Naive B cell (primary cell): ENCODE measurements at regions not wholly inside any gene's neighbourhood (a gene's known extent, or its start where the extent isn't known, plus 50 kb on each side); places are given as distances from the start of the nearest gene placed in this dataset.

ENCODE experiments used
- ATAC-seq, 2 donors: fragments of 150-1000 bp; cut with Tn5 transposase; 2 replicates each; pipeline ENCODE4 v1.10.0; 2021; ENCODE audit warnings: low read depth in 2 of 2, mild to moderate bottlenecking in 2 of 2, moderate library complexity in 2 of 2
- DNase-seq: peaks from one replicate; pipeline ENCODE4 v3.0.0; 2022
- H3K27ac Mint-ChIP-seq, 6 donors: one replicate each; pipeline ENCODE4 v1.8.0; 2020 to 2022; ENCODE audit warnings: mild to moderate bottlenecking in 6 of 6, mixed read lengths in 6 of 6, moderate library complexity in 5 of 6, inconsistent platforms in 2 of 6
- H3K27me3 Mint-ChIP-seq, 3 donors: one replicate each; pipeline ENCODE4 v1.8.0; 2021 to 2022; ENCODE audit warnings: mixed read lengths in 3 of 3, mild to moderate bottlenecking in 1 of 3
- H3K36me3 Mint-ChIP-seq, 2 donors: one replicate each; pipeline ENCODE4 v1.8.0; 2020 to 2022; ENCODE audit warnings: mixed read lengths in 2 of 2, inconsistent platforms in 1 of 2, mild to moderate bottlenecking in 1 of 2
- H3K4me1 Mint-ChIP-seq, 3 donors: one replicate each; pipeline ENCODE4 v1.8.0; 2020 to 2022; ENCODE audit warnings: mixed read lengths in 3 of 3, inconsistent platforms in 1 of 3, mild to moderate bottlenecking in 1 of 3, moderate library complexity in 1 of 3
- H3K4me3 Mint-ChIP-seq, 8 donors: one replicate each; pipeline ENCODE4 v1.8.0; 2020 to 2022; ENCODE audit warnings: mild to moderate bottlenecking in 8 of 8, mixed read lengths in 8 of 8, moderate library complexity in 8 of 8, inconsistent platforms in 2 of 8
- H3K9me3 Mint-ChIP-seq, 7 donors: one replicate each; pipeline ENCODE4 v1.8.0; 2020 to 2022; ENCODE audit warnings: mixed read lengths in 7 of 7, mild to moderate bottlenecking in 5 of 7, inconsistent platforms in 2 of 7, moderate library complexity in 1 of 7

DNA sequence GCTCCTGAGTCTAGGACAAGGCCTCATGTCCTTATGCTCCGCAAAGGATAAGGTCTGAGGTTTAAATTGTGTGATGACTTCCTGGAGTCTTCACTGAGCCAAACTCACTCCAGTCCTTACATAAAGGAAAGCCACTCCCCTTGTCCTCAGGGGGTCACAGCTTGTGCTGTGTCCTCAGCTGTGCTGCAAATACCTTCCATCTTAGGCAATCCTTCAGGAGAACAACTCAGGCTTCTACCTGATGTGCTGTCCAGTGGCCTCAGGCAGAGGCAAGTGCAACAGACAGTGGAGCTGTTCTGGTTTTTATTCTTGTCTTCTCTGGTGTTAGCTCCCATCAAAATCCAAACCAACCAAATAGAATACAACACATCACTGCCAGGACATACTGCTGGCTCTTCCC, 151.5 kb downstream of the TAF11L14 start:
- H3K27ac Mint-ChIP-seq, result no peak overlapping the region
- H3K27me3 Mint-ChIP-seq, result peaks cover 0 to 6% (median 4%) of the 10 kb centered on the region in 3 donors
- ATAC-seq (no peak), DNase-seq (no peak)
- no peak overlapping the region for H3K4me3 Mint-ChIP-seq
- H3K9me3 Mint-ChIP-seq, result no peaks in the 10 kb centered on the region
- no peaks in the 10 kb centered on the region for H3K36me3 Mint-ChIP-seq
- no peaks in the 10 kb centered on the region for H3K4me1 Mint-ChIP-seq

DNA sequence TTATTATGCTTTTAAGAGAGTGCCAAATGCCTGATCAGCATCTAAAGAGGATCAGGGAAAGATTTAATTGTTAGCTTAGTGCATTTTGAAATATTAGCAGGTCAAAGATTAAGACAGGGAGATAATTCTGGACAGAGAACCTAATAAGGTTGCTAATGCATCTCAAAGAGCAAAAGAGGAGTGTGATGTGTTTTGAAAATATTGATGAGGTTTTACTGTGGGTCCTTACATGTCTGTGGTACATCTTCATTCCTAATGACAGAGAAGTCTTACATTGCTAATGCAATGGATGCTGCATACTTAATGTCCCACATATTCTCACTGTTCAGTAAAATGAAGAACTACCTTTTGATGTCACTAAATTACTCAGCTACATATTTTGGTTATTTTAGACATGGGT, 154.1 kb downstream of the TAF11L14 start:
- H3K4me1 Mint-ChIP-seq, result no peaks in the 10 kb centered on the region
- H3K27ac Mint-ChIP-seq, result no peak overlapping the region
- H3K27me3 Mint-ChIP-seq, result peaks cover 0 to 6% (median 4%) of the 10 kb centered on the region in 3 donors
- DNase-seq (no peak), ATAC-seq (no peak)
- no peaks in the 10 kb centered on the region for H3K36me3 Mint-ChIP-seq
- peaks cover 0 to 4% (median 0%) of the 10 kb centered on the region in 7 donors for H3K9me3 Mint-ChIP-seq
- H3K4me3 Mint-ChIP-seq, result no peak overlapping the region

DNA sequence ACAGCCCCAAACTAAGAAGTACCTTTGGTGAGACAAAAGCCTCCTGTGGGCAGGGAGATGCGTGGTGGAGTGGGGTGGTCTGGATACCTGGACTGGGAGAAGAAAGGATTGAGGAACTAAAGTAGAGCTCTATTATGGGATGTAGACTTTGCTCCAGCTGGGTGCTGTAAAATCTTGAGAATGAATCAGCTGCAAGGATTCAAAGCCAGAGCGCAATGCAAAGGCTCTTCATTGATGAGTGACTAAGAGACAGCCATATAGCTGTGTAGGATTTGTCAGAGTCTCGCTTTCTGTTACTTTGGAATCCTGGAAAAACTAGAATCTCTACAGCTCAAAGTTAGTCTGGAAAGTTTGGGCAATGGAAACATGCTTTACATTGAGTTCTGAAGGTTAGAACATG, 159.9 kb downstream of the TAF11L14 start:
- no peak for ATAC-seq
- Mint-ChIP-seq H3K27ac (no peak overlapping the region), H3K4me1 (peaks cover 0 to 7% (median 0%) of the 10 kb centered on the region in 3 donors), H3K9me3 (peaks cover 0 to 4% (median 0%) of the 10 kb centered on the region in 7 donors), H3K4me3 (no peak overlapping the region), H3K36me3 (no peaks in the 10 kb centered on the region), H3K27me3 (no peaks in the 10 kb centered on the region)
- no peak for DNase-seq

DNA sequence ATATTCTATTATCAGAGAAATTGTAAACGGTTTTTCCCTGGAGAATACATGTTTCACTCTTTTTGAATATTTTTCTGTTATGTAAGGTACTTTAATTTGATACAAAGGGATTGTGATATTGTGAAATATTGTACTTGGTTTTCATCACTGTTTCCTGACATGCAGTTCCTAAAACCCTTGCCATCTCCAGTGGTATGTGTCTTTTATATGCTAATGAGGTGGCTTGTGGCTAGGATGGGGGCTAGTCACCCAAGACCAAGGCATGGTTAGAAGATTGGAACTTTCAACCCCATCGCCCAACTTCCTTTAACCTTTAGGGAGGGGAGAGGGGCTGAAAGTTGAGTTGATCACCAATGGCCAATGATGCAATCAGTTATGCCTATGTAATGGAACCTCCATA, 160.6 kb downstream of the TAF11L14 start:
- Mint-ChIP-seq H3K9me3 (peaks cover 0 to 4% (median 0%) of the 10 kb centered on the region in 7 donors), H3K27me3 (no peaks in the 10 kb centered on the region), H3K36me3 (no peaks in the 10 kb centered on the region), H3K4me1 (peaks cover 0 to 7% (median 0%) of the 10 kb centered on the region in 3 donors), H3K4me3 (no peak overlapping the region), H3K27ac (no peak overlapping the region)
- no peak for DNase-seq
- ATAC-seq, result no peak

DNA sequence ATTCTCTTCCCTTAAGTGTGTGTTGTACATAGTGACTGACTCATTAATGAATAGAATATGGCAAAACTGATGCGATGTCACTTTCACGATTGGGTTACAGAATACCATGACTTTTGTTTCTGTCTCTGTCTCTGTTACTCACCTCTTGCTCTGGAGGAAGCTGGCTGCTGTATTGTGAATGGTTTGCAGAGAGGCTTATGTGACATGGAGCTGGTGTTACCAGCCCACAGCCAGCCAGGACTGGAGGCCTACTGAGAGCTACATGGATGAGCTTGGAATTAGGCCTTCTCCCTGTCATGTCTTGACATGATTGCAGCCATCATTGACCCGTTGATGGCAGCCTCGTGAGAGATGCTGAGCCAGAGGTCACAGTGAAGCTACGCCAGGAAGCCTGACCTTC, 161.9 kb downstream of the TAF11L14 start:
- H3K27me3 Mint-ChIP-seq, result no peaks in the 10 kb centered on the region
- H3K27ac Mint-ChIP-seq, result no peak overlapping the region
- H3K36me3 Mint-ChIP-seq, result no peaks in the 10 kb centered on the region
- ATAC-seq (no peak), DNase-seq (no peak)
- H3K9me3 Mint-ChIP-seq, result peaks cover 0 to 4% (median 0%) of the 10 kb centered on the region in 7 donors
- H3K4me1 Mint-ChIP-seq, result peaks cover 0 to 7% (median 0%) of the 10 kb centered on the region in 3 donors
- H3K4me3 Mint-ChIP-seq, result no peak overlapping the region

DNA sequence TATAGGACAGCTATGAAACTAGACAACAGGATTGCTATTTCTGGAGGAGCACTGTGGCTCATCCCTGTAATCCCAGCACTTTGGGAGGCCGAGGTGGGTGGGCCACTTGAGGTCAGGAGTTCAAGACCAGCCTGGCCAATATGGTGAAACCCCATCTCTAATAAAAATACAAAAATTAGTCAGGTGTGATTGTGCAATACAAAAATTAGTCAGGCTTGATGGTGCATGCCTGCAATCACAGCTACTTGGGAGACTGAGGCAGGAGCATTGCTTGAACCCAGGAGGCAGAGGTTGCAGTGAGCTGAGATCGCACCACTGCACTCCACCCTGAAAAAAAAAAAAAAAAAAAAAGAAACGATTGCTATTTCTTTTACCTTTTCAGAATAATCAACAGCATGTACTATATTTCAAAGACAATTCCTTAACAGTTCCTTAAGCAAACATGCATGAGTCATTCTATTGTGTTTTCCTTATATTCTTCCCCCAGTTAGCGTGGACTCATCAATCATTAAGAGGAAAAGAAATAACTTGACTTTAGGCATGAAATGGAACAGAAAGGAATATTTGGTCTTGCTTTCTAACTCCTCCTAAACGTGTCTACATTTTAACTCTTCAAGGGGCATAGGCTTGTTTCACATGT, 162.6 kb downstream of the TAF11L14 start:
- Mint-ChIP-seq H3K36me3 (no peaks in the 10 kb centered on the region), H3K27ac (no peak overlapping the region), H3K4me3 (no peak overlapping the region), H3K4me1 (peaks cover 0 to 7% (median 0%) of the 10 kb centered on the region in 3 donors), H3K27me3 (no peaks in the 10 kb centered on the region), H3K9me3 (peaks cover 0 to 3% (median 0%) of the 10 kb centered on the region in 7 donors)
- DNase-seq (no peak), ATAC-seq (no peak)

DNA sequence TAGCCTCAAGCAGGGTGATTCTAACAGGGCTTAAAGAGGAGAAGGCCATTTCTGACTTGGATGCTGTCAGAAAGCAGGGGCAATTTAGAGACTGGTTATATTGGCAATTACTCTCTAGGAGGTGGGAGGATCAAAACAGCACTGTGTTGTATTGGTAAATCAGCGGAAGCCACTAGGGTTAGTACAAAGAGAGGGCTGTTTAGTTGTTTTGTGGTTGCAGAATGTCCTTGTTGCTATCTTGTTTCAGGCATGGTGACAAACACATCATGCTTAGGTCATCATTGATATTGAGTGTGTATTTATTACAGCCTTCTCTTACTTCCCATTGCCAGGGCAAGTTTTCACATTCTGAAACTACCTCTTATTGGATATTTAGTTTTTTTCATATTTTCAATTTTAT, 165.3 kb downstream of the TAF11L14 start:
- H3K4me3 Mint-ChIP-seq, result no peak overlapping the region
- H3K27me3 Mint-ChIP-seq, result no peaks in the 10 kb centered on the region
- H3K4me1 Mint-ChIP-seq, result peaks cover 0 to 2% (median 0%) of the 10 kb centered on the region in 3 donors
- no peaks in the 10 kb centered on the region for H3K36me3 Mint-ChIP-seq
- DNase-seq (no peak), ATAC-seq (no peak)
- H3K27ac Mint-ChIP-seq, result no peak overlapping the region
- H3K9me3 Mint-ChIP-seq, result no peaks in the 10 kb centered on the region

DNA sequence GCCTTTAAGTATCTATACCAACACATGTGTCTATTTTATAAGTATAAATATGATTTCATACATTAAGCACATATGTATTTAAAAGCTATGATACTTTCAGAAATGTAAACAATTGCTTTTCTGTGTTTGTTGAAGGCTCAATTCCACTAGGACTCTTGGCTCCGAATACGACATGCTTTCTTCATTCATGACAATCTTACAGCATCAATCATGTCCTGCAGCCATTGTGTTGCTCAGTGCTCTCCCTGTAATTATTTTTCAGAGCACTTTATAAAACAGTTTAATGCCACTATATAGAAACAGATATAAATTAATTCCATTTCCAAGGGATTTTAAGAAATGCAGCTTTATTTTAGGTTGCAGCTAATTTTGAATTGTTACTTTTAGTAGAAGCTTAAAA, 167.3 kb downstream of the TAF11L14 start:
- ATAC-seq, result no peak
- DNase-seq, result no peak
- no peak overlapping the region for H3K4me3 Mint-ChIP-seq
- H3K36me3 Mint-ChIP-seq, result no peaks in the 10 kb centered on the region
- no peak overlapping the region for H3K27ac Mint-ChIP-seq
- no peaks in the 10 kb centered on the region for H3K27me3 Mint-ChIP-seq
- peaks cover 0 to 5% (median 2%) of the 10 kb centered on the region in 3 donors for H3K4me1 Mint-ChIP-seq
- H3K9me3 Mint-ChIP-seq, result no peaks in the 10 kb centered on the region

DNA sequence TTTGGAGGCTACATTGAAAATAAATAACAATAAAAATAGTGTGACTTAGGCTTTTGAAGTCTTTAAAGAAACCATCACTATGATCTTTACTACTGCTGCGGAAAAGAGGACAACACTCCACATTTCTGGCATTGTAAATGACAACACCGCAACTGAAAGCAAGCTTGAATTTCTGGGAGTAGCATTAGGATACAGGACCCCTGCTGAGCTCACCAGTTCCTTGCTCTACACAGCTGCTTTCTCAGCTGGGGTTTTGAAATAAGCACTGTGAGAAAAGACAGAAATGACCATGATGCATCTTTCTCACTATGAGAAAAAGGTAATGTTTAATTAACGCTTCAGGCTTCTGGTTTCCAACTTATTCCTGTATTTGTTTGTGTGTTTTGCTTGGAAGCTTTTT, 168.0 kb downstream of the TAF11L14 start:
- H3K9me3 Mint-ChIP-seq, result no peaks in the 10 kb centered on the region
- no peaks in the 10 kb centered on the region for H3K27me3 Mint-ChIP-seq
- no peak overlapping the region for H3K27ac Mint-ChIP-seq
- no peak for ATAC-seq
- no peak overlapping the region for H3K4me3 Mint-ChIP-seq
- no peak for DNase-seq
- H3K36me3 Mint-ChIP-seq, result no peaks in the 10 kb centered on the region
- H3K4me1 Mint-ChIP-seq, result peaks cover 0 to 5% (median 2%) of the 10 kb centered on the region in 3 donors

DNA sequence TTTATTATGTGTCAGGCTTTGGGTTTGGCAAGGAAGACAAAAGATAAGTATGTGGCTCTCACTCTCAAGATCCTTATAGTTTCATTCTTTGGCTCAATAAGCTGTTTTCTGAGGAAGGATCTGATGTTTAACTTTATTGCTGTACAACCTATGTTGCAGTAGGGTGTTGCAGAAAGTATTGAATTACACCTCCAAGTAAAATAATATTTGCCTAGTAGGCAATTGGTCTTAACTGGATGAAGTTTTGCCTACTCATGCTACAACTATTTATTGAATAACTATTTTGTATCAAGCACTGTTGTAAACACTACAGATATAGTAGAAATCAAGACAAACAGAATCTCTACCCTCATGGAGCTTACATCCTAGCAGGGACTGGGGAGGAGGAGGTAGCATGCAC, 169.7 kb downstream of the TAF11L14 start:
- DNase-seq, result no peak
- peaks cover 0 to 5% (median 2%) of the 10 kb centered on the region in 3 donors for H3K4me1 Mint-ChIP-seq
- no peaks in the 10 kb centered on the region for H3K36me3 Mint-ChIP-seq
- no peaks in the 10 kb centered on the region for H3K27me3 Mint-ChIP-seq
- H3K4me3 Mint-ChIP-seq, result no peak overlapping the region
- H3K27ac Mint-ChIP-seq, result no peak overlapping the region
- no peaks in the 10 kb centered on the region for H3K9me3 Mint-ChIP-seq
- no peak for ATAC-seq

DNA sequence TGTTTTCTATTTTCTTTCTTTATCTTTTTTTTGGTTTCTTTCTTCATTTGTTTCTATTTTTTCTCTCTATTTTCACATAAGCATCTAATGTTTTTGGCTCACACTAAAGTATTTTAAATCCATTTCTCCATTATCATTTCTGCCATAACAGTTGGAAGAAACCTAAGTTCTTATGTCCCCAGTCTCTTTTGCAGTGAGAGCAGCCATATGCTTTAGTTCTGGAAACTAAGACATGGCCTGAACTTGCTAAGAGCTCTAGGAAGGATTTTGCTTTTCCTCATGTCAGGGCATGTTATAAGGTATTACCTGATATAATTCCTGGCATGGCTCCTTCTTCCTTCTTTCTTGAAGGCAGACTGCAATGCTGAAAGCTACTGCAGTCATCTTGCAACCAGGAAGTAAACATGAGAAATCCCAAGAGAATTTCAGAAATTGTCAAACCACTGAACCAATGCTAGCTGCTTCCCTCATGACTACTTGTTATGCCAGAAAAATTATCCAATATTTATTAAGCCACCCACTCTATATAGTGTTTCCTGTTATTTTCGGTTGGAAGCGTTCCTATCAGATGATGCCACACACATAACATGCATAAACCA, 171.1 kb downstream of the TAF11L14 start:
- H3K4me3 Mint-ChIP-seq, result no peak overlapping the region
- ATAC-seq, result no peak
- H3K27ac Mint-ChIP-seq, result peak overlapping the region in 1 of 6 donors; percentile 17
- DNase-seq, result no peak
- peaks cover 0 to 5% (median 2%) of the 10 kb centered on the region in 3 donors for H3K4me1 Mint-ChIP-seq
- H3K9me3 Mint-ChIP-seq, result no peaks in the 10 kb centered on the region
- H3K36me3 Mint-ChIP-seq, result no peaks in the 10 kb centered on the region
- H3K27me3 Mint-ChIP-seq, result no peaks in the 10 kb centered on the region

DNA sequence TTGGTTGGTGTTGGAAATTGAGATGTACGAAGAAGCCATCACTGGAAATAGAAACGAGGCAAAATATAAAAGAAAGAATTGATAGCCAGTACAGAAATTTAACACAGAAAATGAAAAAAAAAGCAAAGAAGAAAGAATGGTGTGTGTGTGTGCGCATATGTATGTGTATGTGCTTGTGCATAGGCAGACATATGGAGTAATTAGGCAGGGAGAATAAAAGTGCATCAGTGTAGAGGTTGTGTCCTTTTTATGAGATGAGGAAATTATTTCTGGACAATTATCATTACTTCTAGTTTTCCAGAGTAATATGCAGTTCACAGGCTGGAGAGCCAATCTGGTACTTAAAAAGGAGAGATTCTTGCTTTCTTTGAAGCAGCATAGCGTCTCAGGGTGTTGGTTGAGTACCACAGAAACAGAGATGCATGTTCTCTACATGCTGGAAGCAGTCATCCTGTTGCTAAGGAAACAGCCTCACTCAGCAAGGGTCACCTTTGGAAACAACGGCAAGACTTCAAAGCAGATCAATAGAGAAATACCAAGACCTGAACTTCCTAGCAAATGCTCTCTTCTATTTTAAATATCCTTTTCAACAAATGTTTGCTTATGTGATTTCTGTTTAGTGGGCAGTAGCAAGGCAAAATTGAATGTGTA, 172.7 kb downstream of the TAF11L14 start:
- no peak for DNase-seq

DNA sequence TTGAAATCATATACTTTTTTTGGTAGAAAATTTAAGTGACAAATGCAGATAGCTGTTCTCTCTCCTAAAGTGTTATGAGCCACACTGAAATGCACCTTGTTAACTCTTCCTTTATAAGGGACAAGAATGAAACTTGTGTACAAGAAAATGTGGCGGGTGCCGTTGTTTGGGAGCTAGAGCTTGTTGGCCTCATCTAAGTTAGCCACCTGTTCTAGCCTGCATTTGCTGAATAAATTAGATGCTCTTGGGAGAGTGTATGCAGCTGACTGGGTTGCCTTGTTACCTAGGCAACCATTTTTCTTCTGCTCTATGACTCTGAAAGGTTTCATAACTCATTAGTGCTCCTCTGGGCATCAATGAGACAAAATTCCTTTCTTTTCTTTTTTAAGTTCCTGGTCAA, 174.3 kb downstream of the TAF11L14 start:
- DNase-seq (no peak), ATAC-seq (no peak)
- H3K4me3 Mint-ChIP-seq, result no peak overlapping the region
- H3K9me3 Mint-ChIP-seq, result no peaks in the 10 kb centered on the region
- no peak overlapping the region for H3K27ac Mint-ChIP-seq
- no peaks in the 10 kb centered on the region for H3K36me3 Mint-ChIP-seq
- peaks cover 0 to 4% (median 0%) of the 10 kb centered on the region in 3 donors for H3K27me3 Mint-ChIP-seq
- peaks cover 0 to 5% (median 2%) of the 10 kb centered on the region in 3 donors for H3K4me1 Mint-ChIP-seq

More for the DNA sequence above, 172.7 kb downstream of the TAF11L14 start:
- H3K27ac Mint-ChIP-seq, result no peak overlapping the region
- no peak overlapping the region for H3K4me3 Mint-ChIP-seq
- H3K4me1 Mint-ChIP-seq, result peaks cover 0 to 5% (median 2%) of the 10 kb centered on the region in 3 donors
- ATAC-seq, result no peak
- no peaks in the 10 kb centered on the region for H3K9me3 Mint-ChIP-seq
- H3K27me3 Mint-ChIP-seq, result no peaks in the 10 kb centered on the region
- H3K36me3 Mint-ChIP-seq, result no peaks in the 10 kb centered on the region

DNA sequence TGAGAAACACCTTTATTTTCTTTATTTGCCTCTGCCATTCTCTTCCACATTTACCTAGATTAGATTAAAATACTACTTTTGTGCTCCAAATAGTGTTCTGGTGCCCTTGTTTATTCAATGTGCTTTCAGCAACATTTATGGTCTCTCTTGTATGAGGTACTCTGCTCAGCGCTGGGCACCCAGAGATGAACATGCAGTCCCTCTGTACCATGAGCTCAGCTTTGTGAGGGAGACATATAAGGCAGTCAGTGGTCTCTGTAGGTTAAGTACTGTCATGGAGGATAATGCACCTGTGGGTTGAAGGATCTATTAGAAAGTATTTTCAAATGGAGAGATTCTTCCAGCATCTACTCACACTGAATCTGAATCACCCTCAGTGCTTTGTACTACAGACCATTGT, 176.5 kb downstream of the TAF11L14 start:
- DNase-seq, result no peak
- Mint-ChIP-seq H3K4me1 (no peaks in the 10 kb centered on the region), H3K36me3 (no peaks in the 10 kb centered on the region), H3K27ac (no peak overlapping the region), H3K27me3 (peaks cover 0 to 4% (median 0%) of the 10 kb centered on the region in 3 donors), H3K4me3 (peak overlapping the region in 1 of 8 donors; percentile 61), H3K9me3 (no peaks in the 10 kb centered on the region)
- ATAC-seq, result no peak
